ENCODE measurements at regions not wholly inside any gene's neighbourhood (a gene's known extent, or its start where the extent isn't known, plus 50 kb on each side); places are given as distances from the start of the nearest gene placed in this dataset.

DNA sequence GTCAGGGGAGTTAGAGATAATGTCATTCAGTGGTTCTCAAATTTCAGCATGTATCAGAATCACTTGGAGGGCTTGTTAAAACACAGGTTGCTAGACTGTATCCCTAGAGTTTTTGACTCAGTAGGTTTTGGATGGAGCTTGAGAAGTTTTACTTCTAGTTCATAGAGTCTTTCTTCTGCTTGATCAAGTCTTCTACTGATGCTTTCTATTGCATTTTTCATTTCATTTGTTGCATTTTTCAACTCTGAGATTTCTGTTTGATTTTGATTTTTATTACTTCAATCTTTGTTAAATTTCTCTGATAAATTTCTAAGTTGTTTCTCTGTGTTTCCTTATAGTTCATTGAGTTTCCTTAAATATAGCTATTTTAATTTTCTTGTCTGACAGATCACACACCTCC lies 361.4 kb downstream of the RAPGEF2 start:
- TF ChIP-seq, protein P1, sequence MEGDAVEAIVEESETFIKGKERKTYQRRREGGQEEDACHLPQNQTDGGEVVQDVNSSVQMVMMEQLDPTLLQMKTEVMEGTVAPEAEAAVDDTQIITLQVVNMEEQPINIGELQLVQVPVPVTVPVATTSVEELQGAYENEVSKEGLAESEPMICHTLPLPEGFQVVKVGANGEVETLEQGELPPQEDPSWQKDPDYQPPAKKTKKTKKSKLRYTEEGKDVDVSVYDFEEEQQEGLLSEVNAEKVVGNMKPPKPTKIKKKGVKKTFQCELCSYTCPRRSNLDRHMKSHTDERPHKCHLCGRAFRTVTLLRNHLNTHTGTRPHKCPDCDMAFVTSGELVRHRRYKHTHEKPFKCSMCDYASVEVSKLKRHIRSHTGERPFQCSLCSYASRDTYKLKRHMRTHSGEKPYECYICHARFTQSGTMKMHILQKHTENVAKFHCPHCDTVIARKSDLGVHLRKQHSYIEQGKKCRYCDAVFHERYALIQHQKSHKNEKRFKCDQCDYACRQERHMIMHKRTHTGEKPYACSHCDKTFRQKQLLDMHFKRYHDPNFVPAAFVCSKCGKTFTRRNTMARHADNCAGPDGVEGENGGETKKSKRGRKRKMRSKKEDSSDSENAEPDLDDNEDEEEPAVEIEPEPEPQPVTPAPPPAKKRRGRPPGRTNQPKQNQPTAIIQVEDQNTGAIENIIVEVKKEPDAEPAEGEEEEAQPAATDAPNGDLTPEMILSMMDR (conservative IDR thresholded peaks at IDR 0.05): no peak
- H3K27ac ChIP-seq: no peak overlapping the region

DNA sequence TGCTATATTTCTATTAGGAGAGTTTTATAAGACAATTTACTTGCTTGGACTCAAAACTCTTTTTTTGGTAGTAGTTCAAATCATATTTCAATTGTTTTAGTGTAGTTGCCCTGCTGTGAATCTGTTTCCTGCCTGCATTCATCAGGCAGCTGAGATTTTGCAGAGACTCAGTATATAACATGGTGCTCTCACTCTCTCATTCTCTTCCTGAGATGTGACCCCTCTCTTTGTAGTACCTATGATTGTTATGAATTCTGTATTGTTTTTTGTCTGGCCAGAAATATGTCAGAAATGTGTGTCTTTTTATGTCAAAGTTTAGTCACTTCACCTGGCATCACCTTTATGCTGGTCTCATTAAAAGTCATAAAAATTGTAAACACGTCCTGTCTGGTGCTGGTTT lies 374.0 kb downstream of the RAPGEF2 start:
- peak overlapping the region; percentile 37 for H3K27ac ChIP-seq
- TF ChIP-seq, protein P1 (conservative IDR thresholded peaks at IDR 0.05): no peak

DNA sequence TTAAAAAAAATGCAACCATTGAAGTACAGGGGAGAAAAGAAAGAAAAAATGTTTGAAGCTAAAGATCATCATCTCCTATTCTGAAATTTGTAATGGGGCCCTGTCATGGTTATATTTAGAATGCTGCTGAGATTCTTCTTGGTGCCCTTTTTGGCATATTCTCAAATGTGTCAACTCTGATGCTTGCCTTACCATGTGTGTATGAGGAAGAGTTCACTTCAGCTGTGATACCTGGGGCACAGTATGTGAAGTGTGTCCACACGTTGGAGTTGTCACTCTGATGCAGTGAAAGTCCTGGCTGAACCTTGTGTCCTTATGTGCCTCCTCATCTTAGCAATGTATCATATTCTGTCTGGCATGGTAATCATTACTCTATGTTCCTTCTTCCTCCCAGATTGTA lies 377.9 kb downstream of the RAPGEF2 start:
- TF ChIP-seq, protein P1 (conservative IDR thresholded peaks at IDR 0.05): no peak
- no peak overlapping the region for H3K27ac ChIP-seq

DNA sequence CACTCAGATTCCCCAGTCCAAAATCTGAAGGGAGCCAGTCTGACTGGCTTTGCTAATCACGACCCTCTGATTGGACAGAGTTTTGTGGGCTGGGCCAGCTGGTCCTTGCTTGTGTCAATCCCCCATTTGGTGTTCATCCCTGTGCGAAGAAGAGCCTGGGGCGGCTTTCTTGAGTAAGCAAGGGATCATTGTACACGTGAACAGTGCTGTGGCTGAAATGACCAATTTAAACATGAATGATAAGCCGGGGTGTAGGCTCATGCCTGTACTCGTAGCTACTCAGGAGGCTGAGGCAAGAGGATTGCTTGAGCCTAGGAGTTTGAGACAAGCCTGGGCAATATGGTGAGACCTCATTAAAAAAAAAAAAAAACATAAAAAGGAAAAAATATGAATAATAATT lies 379.1 kb downstream of the RAPGEF2 start:
- TF ChIP-seq, protein P1 (conservative IDR thresholded peaks at IDR 0.05): no peak

DNA sequence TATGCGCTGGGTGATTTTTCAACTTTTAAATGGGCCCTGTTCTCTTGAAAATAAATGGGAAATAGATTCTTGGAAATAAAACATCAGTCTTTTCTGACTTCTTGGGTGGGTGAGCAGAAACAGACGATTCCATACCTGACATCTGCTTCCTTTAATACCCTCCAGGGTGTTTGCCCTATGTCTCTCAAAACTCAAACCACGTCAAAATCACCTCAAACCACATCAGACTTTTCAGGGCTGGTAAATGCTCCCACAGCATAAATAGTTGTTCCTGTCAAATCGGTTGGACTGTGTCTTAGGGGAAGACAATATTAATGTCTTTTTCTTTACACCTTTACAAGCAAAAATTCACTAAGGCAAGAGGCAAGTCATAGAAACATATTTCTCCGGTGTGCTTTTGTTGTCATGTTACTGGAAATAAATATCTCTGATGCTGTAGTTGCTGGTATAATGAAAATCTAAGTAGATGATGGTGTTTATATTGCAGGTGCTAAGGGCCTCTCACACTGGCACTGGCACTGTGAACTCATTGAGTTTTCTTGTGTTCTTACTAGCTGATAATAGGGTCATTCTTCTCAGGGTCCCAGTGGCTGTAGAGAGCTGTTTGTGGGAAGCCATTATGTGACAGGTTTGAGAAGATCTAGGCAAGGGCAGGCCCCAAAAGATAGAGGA lies 380.4 kb downstream of the RAPGEF2 start:
- TF ChIP-seq, protein P1 (conservative IDR thresholded peaks at IDR 0.05): no peak
- H3K27ac ChIP-seq: no peak overlapping the region

More for the DNA sequence above, 379.1 kb downstream of the RAPGEF2 start:
- no peak overlapping the region for H3K27ac ChIP-seq

DNA sequence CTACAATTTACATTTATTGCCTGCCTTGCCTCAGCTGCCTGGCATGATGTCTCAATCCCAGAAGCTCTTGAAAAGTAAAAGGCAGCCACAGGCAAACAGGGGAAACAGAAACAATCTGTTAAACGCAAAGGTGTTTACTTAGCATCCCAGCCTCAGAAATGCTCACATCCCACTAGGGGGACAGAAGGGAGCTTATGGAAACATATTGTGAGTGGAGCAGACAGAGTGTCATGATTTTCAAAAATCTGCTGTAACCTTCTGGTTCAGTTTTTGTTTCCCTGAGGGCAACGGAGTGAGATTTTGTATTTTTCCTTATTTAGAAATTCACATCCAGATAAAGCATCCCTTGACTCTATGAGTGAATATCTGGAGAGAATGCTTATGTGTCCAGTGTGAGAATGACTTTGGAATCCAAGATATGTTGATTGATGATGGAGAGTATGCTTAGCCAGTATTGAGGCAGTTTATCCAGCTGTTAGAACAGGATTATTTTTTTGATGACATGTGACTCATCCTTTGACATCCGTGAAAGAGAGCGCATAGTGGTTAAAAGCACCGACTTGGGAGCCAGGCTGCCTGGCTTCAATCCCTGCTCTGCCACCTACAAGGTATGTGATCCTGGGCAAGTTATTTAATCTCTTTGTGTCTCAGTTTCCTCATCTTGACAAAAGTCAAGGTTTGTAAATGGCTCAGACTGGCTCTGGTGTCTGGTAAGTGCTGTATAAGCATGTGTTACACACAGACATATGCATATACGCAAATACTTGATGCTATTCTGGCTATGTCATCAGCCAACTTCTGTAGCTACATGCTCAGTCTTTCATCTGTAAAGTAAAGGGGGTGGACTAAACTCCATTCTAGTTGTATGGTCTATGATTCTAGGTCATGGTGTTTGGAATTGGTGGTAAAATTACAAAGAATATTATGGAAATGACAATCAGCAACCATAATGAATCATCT lies 381.2 kb downstream of the RAPGEF2 start:
- H3K27ac ChIP-seq: no peak overlapping the region
- TF ChIP-seq, protein P1 (conservative IDR thresholded peaks at IDR 0.05): no peak

DNA sequence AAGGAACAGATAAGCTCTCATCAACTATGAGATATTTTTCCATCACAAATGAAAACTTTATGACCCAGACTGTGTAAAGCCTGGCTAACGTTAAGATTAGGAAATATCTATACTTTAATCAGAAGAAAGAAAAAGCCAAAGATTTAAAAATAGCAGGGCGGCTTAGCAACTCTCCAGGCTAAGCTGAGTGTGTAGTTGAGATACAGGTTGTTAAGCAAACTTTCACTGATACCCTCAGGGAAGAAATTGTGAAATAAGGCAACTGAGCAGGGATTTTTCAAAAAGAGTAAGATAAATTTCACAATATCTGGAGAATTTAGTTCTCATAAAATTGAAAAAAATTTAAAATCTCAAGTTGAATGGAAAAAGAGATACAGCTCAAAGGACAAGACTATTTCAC lies 382.0 kb downstream of the RAPGEF2 start:
- TF ChIP-seq, protein P1 (conservative IDR thresholded peaks at IDR 0.05): no peak
- H3K27ac ChIP-seq: no peak overlapping the region
